Endothelial cell of umbilical vein (primary cell): ENCODE measurements at regions not wholly inside any gene's neighbourhood (a gene's known extent, or its start where the extent isn't known, plus 50 kb on each side); places are given as distances from the start of the nearest gene placed in this dataset.

Experiments
- BruUV-seq: library from RNA; stranded (reverse); fragments of 400-500 nt; replicated peaks from 2 replicates; lab custom pipeline; 2021; lab: Mats Ljungman, UMichigan
- CTCF ChIA-PET: fragments of 300-600, 350-600 bp; sonication (Branson Sonifier 250); formaldehyde crosslinking; loops from one replicate; lab custom pipeline; 2021; ENCODE audit warnings: antibody characterized with exemption, inconsistent platforms; lab: Charles Lee
- POLR2A ChIA-PET: fragments of 300-600, 350-600 bp; sonication (Branson Sonifier 250); formaldehyde crosslinking; loops from one replicate; lab custom pipeline; 2021; ENCODE audit warnings: antibody characterized with exemption, inconsistent platforms; lab: Charles Lee
- DNase-seq: peaks from one replicate; pipeline ENCODE4 v3.0.0-alpha.2; 2011; ENCODE audit warnings: low read depth, low spot score
- FAIRE-seq: peaks from 2 replicates; lab custom pipeline; 2011; peaks lifted over from hg19 to GRCh38; lab: Jason Lieb, UNC
- H2AFZ ChIP-seq: 2 replicates; pipeline ENCODE4 v1.6.0; 2012; ENCODE audit warnings: low read depth, low read length, control low read depth, inconsistent platforms
- H3K27ac ChIP-seq: 2 replicates; pipeline ENCODE4 v1.5.1; 2011; ENCODE audit warnings: low read depth, mild to moderate bottlenecking, control low read depth, low read length, moderate library complexity; ENCODE audit not compliant: insufficient read depth
- H3K27me3 ChIP-seq, 2 experiments: 2 replicates each; pipeline versions ENCODE4 v1.6.0 to v1.6.1; 2011; ENCODE audit warnings: low read length in 2 of 2, mixed read lengths in 1 of 2; ENCODE audit not compliant: control insufficient read depth in 2 of 2, insufficient read depth in 2 of 2
- H3K36me3 ChIP-seq, 2 experiments: 2 replicates in 1 of 2; 3 replicates in 1 of 2; pipeline ENCODE4 v1.5.1; 2011; ENCODE audit warnings: low read length in 2 of 2, mild to moderate bottlenecking in 1 of 2, moderate library complexity in 1 of 2; ENCODE audit not compliant: control insufficient read depth in 2 of 2, insufficient read depth in 2 of 2; ENCODE audit errors: extremely low read depth in 1 of 2
- H3K4me1 ChIP-seq: 3 replicates; pipeline ENCODE4 v1.5.1; 2011; ENCODE audit warnings: mild to moderate bottlenecking, low read length; ENCODE audit not compliant: control insufficient read depth, insufficient read depth; ENCODE audit errors: extremely low read depth
- H3K4me2 ChIP-seq: 2 replicates; pipeline ENCODE4 v1.6.1; 2011; ENCODE audit warnings: low read length, control low read depth, mixed read lengths; ENCODE audit not compliant: insufficient read depth
- H3K4me3 ChIP-seq, 3 experiments: fragments of 200-600 bp in 1 of 3; sonication (generic), shearing (Covaris generic) in 1 of 3; replicated peaks in 1 of 3; 2 replicates each; pipeline ENCODE4 v1.5.1; 2011 to 2016; ENCODE audit warnings: control low read depth in 3 of 3, low read length in 3 of 3, mild to moderate bottlenecking in 2 of 3, inconsistent platforms in 1 of 3, low read depth in 1 of 3, moderate library complexity in 1 of 3; ENCODE audit not compliant: insufficient read depth in 1 of 3
- H3K79me2 ChIP-seq: 2 replicates; pipeline ENCODE4 v1.6.0; 2012; ENCODE audit warnings: low read length, inconsistent platforms; ENCODE audit not compliant: control insufficient read depth, insufficient read depth
- H3K9ac ChIP-seq: replicated peaks from 2 replicates; pipeline ENCODE3; 2011; ENCODE audit warnings: low read length, control low read depth; ENCODE audit not compliant: insufficient read depth; ENCODE audit errors: extremely low read depth
- H3K9me1 ChIP-seq: replicated peaks from 3 replicates; pipeline ENCODE4 v1.6.0; 2011; ENCODE audit warnings: mild to moderate bottlenecking, low read length; ENCODE audit not compliant: control insufficient read depth, insufficient read depth; ENCODE audit errors: extremely low read depth
- H3K9me3 ChIP-seq: replicated peaks from 2 replicates; pipeline ENCODE4 v1.5.1; 2012; ENCODE audit warnings: low read length, inconsistent platforms; ENCODE audit not compliant: control insufficient read depth, insufficient read depth
- H4K20me1 ChIP-seq: replicated peaks from 2 replicates; pipeline ENCODE3; 2011; ENCODE audit warnings: mild to moderate bottlenecking, low read length; ENCODE audit not compliant: control insufficient read depth, insufficient read depth; ENCODE audit errors: extremely low read depth
- EZH2 ChIP-seq: IDR thresholded peaks from 2 replicates; pipeline ENCODE4 v1.6.1; 2012; ENCODE audit warnings: borderline replicate concordance, low read depth, mild to moderate bottlenecking, moderate library complexity, low read length, inconsistent platforms; ENCODE audit not compliant: severe bottlenecking
- FOS ChIP-seq: IDR thresholded peaks from 2 replicates; pipeline ENCODE4 v1.6.1; 2011; ENCODE audit warnings: mild to moderate bottlenecking, low read length, moderate library complexity, borderline replicate concordance; ENCODE audit not compliant: insufficient read depth
- GATA2 ChIP-seq: IDR thresholded peaks from 2 replicates; pipeline ENCODE4 v1.7.0; 2011; ENCODE audit warnings: low read depth, mild to moderate bottlenecking, moderate library complexity, mixed read lengths, low read length; ENCODE audit not compliant: insufficient read length, insufficient read depth
- JUN ChIP-seq: IDR thresholded peaks from 2 replicates; pipeline ENCODE4 v1.6.1; 2011; ENCODE audit warnings: borderline replicate concordance, low read depth; ENCODE audit not compliant: insufficient read length, insufficient read depth
- MYC ChIP-seq: IDR thresholded peaks from one replicate; pipeline ENCODE4 v1.6.1; 2011; ENCODE audit warnings: mild to moderate bottlenecking, low read depth, low read length
- POLR2A ChIP-seq: IDR thresholded peaks from 2 replicates; pipeline ENCODE4 v1.6.1; 2012; ENCODE audit warnings: low read depth, mild to moderate bottlenecking, control low read depth, low read length
- POLR2AphosphoS5 ChIP-seq: IDR thresholded peaks from 2 replicates; pipeline ENCODE4 v1.6.1; 2012; ENCODE audit warnings: low read depth, mild to moderate bottlenecking, control low read depth, low read length, moderate library complexity; ENCODE audit not compliant: insufficient read depth
- dilution Hi-C: fragments of 300-500 bp; cut with MboI; formaldehyde crosslinking; loops from one replicate; pipeline ENCODE4 v1.15.0; 2019; ENCODE audit warnings: low sequenced_read_pairs; ENCODE audit not compliant: extremely low pct_ligation_motif_present
- intact Hi-C: fragments of 100-400 bp; cut with micrococcal nuclease; formaldehyde crosslinking; loops from one replicate; pipeline ENCODE4 v1.10.0; 2022
- TF ChIP-seq, protein P1 (sequence below), 2 donors: IDR thresholded peaks; 1 replicate in 1 of 2; 2 replicates in 1 of 2; pipeline ENCODE4 v1.5.1; 2011; ENCODE audit warnings: low read length in 2 of 2, mild to moderate bottlenecking in 2 of 2, moderate library complexity in 2 of 2, control low read depth in 1 of 2, inconsistent platforms in 1 of 2, low read depth in 1 of 2; ENCODE audit not compliant: insufficient read depth in 1 of 2; ENCODE audit errors: extremely low read depth in 1 of 2
- TF ChIP-seq, protein P2 (sequence below): IDR thresholded peaks from 2 replicates; pipeline ENCODE4 v1.6.1; 2011; ENCODE audit not compliant: insufficient read depth, insufficient read length

GRCh38 chr2:35416391-35417140 is 939.0 kb upstream of the CRIM1 start:
- FAIRE-seq: no peak

DNA sequence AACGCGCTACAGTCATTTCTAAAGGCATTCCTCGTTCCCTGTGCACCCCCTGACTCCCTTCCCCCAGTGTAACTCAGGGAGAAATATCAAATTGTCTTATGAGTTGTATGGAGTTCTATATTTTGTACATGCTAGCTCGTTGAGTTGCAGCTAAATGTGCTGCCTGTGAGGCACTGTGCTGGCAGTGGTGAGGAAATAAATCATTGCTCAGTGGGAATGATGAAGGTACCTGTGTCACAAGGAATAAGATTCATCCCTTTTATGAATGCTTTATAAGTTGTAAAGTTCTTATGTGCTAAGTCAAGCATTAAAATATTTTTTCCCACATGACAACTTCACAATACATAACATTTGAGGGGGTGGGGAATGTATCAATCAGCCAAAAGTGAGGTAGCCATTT is 939.6 kb upstream of the CRIM1 start:
- Histone ChIP-seq H3K9me3 (no peaks in the 10 kb centered on the region), H3K36me3 (no peaks in the 10 kb centered on the region), H3K79me2 (no peaks in the 10 kb centered on the region), H3K27ac (no peak overlapping the region), H3K9ac (no peak overlapping the region), H3K4me3 (no peak overlapping the region), H3K4me2 (no peak overlapping the region), H4K20me1 (no peaks in the 10 kb centered on the region), H3K4me1 (no peaks in the 10 kb centered on the region), H2AFZ (no peak overlapping the region), H3K27me3 (no peaks in the 10 kb centered on the region), H3K9me1 (no peaks in the 10 kb centered on the region)
- DNase-seq (no peak), FAIRE-seq (no peak)
- ChIA-PET CTCF (interaction anchor here (1.0 to 1.3 kb wide), 3 partner anchors 9 to 12 kb away, joined by 3 to 5 read pairs (median 3); no protein-coding TSS in a partner anchor), POLR2A (no interaction called here)
- BruUV-seq: no TSS peak
- intact Hi-C loops: loop anchor here (2.0 kb wide), 1 partner anchor 47 kb away; no protein-coding TSS in a partner anchor
- TF ChIP-seq POLR2A: no peak
- no peak for TF ChIP-seq POLR2AphosphoS5
- no peak for TF ChIP-seq FOS
- TF ChIP-seq JUN: no peak
- TF ChIP-seq EZH2: no peak
- TF ChIP-seq, protein P1, sequence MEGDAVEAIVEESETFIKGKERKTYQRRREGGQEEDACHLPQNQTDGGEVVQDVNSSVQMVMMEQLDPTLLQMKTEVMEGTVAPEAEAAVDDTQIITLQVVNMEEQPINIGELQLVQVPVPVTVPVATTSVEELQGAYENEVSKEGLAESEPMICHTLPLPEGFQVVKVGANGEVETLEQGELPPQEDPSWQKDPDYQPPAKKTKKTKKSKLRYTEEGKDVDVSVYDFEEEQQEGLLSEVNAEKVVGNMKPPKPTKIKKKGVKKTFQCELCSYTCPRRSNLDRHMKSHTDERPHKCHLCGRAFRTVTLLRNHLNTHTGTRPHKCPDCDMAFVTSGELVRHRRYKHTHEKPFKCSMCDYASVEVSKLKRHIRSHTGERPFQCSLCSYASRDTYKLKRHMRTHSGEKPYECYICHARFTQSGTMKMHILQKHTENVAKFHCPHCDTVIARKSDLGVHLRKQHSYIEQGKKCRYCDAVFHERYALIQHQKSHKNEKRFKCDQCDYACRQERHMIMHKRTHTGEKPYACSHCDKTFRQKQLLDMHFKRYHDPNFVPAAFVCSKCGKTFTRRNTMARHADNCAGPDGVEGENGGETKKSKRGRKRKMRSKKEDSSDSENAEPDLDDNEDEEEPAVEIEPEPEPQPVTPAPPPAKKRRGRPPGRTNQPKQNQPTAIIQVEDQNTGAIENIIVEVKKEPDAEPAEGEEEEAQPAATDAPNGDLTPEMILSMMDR (IDR thresholded peaks at IDR 0.05; ENCODE audit: extremely low read depth in 1 of 2, insufficient read depth in 1 of 2, low read depth in 1 of 2, low read length in 2 of 2): no peak
- no peak for TF ChIP-seq GATA2
- TF ChIP-seq MYC: no peak
- TF ChIP-seq, protein P2, sequence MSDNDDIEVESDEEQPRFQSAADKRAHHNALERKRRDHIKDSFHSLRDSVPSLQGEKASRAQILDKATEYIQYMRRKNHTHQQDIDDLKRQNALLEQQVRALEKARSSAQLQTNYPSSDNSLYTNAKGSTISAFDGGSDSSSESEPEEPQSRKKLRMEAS: no peak
- dilution Hi-C loops: no loop called here

More at GRCh38 chr2:35416391-35417140, 939.0 kb upstream of the CRIM1 start:
- Histone ChIP-seq H3K4me1 (no peaks in the 10 kb centered on the region), H3K9ac (no peak overlapping the region), H3K79me2 (no peaks in the 10 kb centered on the region), H3K27ac (no peak overlapping the region), H3K27me3 (no peaks in the 10 kb centered on the region), H3K36me3 (no peaks in the 10 kb centered on the region), H4K20me1 (no peaks in the 10 kb centered on the region), H2AFZ (no peak overlapping the region), H3K4me2 (no peak overlapping the region), H3K4me3 (no peak overlapping the region), H3K9me1 (no peaks in the 10 kb centered on the region), H3K9me3 (no peaks in the 10 kb centered on the region)
- CTCF ChIA-PET: interaction anchor here (1.2 to 1.3 kb wide), 2 partner anchors 10 to 12 kb away, joined by 3 to 5 read pairs; no protein-coding TSS in a partner anchor
- dilution Hi-C loops: no loop called here
- POLR2A ChIA-PET: no interaction called here
- no peak for TF ChIP-seq FOS
- TF ChIP-seq POLR2A: no peak
- no peak for TF ChIP-seq MYC
- DNase-seq: no peak
- BruUV-seq: no TSS peak
- intact Hi-C loops: no loop called here
